ENCODE measurements at regions not wholly inside any gene's neighbourhood (a gene's known extent, or its start where the extent isn't known, plus 50 kb on each side); places are given as distances from the start of the nearest gene placed in this dataset.

- TF ChIP-seq CTCF (IDR thresholded peaks at IDR 0.05) = no peak
- TF ChIP-seq EZH2 (IDR thresholded peaks at IDR 0.05; ENCODE audit: borderline replicate concordance, insufficient read depth, low read depth, low read length, poor library complexity, severe bottlenecking) = no peak
These were observed 153.5 kb downstream of the RFC3 start for GRCh38 chr13:33971562-33971819.
